ENCODE measurements at regions not wholly inside any gene's neighbourhood (a gene's known extent, or its start where the extent isn't known, plus 50 kb on each side); places are given as distances from the start of the nearest gene placed in this dataset.
"Not testable (repeated sequence)": the region's sequence is repeated elsewhere in the genome, so short reads cannot be mapped to it uniquely, and the experiment has no call there.

DNA sequence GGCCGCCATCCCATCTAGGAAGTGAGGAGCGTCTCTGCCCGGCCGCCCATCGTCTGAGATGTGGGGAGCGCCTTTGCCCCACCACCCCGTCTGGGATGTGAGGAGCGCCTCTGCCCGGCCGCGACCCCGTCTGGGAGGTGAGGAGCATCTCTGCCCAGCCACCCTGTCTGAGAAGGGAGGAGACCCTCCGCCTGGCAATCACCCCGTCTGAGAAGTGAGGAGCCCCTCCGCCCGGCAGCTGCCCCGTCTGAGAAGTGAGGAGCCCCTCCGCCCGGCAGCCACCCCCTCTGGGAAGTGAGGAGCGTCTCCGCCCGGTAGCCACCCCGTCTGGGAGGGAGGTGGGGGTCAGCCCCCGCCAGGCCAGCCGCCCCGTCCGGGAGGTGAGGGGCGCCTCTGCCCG lies 194.2 kb upstream of the FBXL4 start:
- not testable (repeated sequence) for DNase-seq (ENCODE audit: low read depth in 2 of 2)

GRCh38 chr6:99138445-99138844 lies 190.7 kb upstream of the FBXL4 start:
- no peak for DNase-seq (ENCODE audit: low read depth in 2 of 2)

DNA sequence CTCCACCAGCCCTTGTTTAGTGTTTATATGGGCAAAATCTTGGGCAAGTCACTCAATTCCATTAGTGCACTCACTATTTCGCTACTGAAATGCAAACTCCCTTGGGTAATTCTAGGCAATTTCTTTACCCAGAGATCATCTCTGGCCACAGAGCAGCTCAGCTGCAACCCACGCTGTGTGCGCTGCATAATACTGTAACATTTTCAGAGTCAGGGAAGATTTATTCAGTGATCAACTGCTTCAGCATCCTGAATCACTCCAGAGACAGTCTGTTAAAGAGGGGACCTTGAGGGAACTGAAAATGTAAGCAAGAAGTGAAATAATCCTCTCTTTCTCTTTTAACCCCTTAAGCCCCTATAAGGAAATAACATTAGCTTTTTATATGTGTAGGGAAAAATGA lies 189.6 kb upstream of the FBXL4 start:
- DNase-seq (ENCODE audit: low read depth in 2 of 2): no peak

GRCh38 chr6:99136488-99136887 lies 188.7 kb upstream of the FBXL4 start:
- DNase-seq (ENCODE audit: low read depth in 2 of 2): peak in 1 of 2 donors; percentile 1

DNA sequence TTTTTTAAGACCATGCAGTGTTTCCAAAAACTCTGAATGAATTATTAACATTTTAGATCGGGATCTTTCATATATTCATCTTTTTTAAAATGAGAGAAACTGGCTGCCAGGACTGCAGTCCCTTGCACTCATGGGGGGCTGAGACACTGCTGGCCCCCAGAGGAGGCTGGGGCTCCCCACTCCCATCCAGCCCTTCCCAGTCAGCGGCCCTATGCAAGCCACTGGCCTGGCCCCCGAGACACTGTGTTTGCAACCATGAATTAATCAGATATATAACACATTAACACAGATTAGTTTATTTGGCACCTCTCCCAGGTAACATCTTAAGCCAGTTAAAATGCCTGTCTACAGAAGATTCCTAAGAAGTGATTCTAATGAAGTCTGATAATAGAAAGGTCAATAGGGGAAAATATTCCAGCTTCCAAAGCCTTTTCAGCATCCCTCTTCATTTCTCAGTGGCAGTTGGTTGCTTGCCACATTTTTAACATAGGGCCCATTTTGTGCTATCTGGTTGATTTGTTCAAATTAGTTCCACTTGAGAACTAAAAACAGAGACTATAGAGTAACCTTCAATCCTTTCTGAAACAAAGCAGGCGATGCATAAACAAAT lies 184.4 kb upstream of the FBXL4 start:
- no peak for DNase-seq (ENCODE audit: low read depth in 2 of 2)

- DNase-seq (ENCODE audit: low read depth in 2 of 2): no peak
Measured at GRCh38 chr6:99130897-99131873, 183.4 kb upstream of the FBXL4 start.

DNA sequence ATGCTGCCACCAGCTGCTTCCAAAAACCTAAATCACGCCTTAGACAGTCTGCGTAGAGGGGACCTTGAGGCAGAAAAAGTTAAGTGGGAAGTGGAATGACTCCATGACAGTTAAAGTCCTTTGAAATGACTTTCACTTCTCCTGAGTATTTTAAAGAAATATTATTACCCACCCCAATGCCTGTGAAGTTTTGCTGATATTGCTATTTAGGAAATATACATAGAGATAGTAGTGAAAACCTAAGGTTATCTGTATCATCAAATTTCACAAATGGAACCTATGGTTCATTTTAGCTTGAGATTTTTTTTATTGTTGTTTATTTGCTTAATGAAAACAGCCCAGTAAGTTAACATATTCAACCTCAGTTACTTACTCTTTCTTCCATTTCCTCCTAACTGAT lies 182.1 kb upstream of the FBXL4 start:
- DNase-seq (ENCODE audit: low read depth in 2 of 2): no peak

- DNase-seq (ENCODE audit: low read depth in 2 of 2): no peak
Measured at GRCh38 chr6:99121748-99122147, 174.0 kb upstream of the FBXL4 start.

DNA sequence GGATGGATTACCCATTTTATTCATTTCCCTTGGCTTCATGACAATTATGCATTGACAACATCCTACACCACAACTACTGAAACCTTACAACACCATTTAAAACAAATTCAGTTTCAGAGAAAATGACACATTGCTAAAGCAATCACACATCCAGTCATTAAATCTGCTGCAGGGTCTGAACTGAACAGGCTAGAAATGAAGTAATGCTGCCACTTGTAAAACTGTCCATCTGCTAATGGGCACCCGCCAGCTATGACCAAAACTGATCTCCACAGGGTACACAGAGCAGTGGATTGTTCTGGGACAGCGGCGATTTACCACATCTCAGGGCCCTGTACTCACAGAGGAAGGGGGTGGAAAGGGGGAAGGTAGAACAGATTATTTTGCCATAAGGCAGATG lies 172.9 kb upstream of the FBXL4 start:
- DNase-seq (ENCODE audit: low read depth in 2 of 2): no peak

DNA sequence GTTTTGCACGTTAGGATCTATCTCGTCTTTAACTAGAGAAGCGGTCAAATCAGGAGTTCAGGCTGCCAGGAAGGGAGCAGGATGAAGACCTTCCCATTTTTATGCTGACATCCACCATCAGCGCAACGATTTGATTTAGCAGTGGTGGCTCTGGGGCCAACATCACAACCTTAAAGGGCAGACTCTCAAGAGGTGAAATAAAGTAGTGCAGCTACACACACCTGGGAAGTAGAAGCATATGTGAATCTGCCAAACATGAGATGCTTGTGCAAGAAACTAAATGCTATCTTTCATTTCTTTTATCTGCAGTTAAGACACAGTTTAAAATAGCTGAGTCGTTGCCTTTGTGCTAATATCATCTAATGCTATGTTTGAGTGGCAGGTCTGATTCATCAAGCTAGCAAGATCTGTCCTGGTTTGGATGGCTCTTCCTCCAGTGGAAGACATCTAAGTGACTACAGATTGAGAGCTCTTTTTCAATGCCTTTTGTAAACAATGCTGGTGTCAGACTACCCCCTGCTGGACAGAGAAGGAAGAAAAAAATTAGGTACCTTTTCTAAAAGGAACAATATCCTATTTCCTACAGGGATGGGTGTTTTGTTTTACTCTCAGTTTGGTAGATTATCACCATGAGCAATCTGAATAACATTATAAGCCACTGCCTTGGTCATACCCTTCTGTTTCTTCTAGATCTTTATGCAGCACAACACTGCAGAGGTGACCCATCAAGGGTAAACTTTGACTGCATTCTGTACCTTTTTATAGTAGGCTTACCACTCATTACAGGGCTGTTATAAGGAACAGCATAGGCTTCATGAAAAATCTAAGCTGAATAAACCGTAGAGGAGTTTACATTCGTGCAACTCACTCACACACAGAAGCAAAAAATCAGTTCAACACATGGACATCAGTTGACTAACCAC lies 171.6 kb upstream of the FBXL4 start:
- peak; percentile 53 to 63 for DNase-seq (ENCODE audit: low read depth in 2 of 2)

DNA sequence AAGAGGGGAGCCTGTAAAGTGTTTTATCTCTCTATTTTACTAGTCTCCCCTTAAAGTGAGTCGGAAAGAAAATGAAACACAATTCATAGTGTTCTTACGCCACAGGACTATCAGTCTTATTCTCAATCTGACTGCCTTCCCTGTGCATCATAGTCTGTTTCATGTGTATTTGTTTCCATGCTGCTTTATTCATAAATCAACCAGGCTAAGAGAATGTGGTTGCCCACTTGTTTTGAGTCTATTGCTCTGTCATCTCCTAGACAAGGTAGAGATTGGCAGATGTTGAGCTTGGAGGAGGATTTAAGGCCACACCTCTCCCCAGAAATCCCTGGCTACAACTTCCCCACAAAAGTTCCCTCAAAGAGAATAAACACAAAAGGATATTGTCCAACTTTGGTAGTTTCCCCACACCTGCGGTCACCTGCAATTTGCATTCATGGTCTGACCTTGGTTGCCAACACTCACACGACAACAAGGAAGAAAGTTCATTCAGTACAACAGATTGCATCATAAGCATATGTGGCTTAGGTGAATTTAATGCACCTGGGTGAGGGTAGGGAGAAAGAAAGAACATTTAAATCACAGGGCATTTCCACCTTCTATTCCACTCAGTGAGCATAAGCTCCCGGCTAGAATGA lies 167.1 kb upstream of the FBXL4 start:
- DNase-seq (ENCODE audit: low read depth in 2 of 2): no peak

GRCh38 chr6:99111590-99111989 lies 163.8 kb upstream of the FBXL4 start:
- no peak for DNase-seq (ENCODE audit: low read depth in 2 of 2)

DNA sequence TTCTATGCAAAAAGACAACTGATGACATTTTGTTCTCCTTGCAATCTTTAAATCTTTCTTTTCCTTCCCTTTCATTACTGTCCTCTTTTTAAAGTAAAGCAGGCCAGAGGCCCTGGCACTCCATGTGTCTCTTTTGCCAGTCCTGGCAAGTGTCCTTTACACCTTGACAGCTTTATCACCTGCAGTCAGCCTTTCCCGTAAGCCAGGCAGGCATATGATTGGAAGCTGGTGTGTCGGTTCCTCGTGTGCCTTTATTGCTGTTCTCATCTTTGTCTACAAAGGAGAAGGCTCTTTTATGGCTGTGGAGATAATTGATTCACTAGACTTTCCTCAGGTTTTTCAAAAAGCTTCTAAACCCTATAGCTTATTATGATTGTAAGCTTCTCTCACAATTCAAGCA lies 162.3 kb upstream of the FBXL4 start:
- DNase-seq (ENCODE audit: low read depth in 2 of 2): no peak

GRCh38 chr6:99104218-99104617 lies 156.5 kb upstream of the FBXL4 start:
- no peak for DNase-seq (ENCODE audit: low read depth in 2 of 2)

GRCh38 chr6:99099243-99099642 lies 151.5 kb upstream of the FBXL4 start:
- DNase-seq (ENCODE audit: low read depth in 2 of 2): no peak

- no peak for DNase-seq (ENCODE audit: low read depth in 2 of 2)
Measured at GRCh38 chr6:99096170-99096569, 148.4 kb upstream of the FBXL4 start.

- DNase-seq (ENCODE audit: low read depth in 2 of 2): no peak
Measured at GRCh38 chr6:99093456-99094190, 145.9 kb upstream of the FBXL4 start.

DNA sequence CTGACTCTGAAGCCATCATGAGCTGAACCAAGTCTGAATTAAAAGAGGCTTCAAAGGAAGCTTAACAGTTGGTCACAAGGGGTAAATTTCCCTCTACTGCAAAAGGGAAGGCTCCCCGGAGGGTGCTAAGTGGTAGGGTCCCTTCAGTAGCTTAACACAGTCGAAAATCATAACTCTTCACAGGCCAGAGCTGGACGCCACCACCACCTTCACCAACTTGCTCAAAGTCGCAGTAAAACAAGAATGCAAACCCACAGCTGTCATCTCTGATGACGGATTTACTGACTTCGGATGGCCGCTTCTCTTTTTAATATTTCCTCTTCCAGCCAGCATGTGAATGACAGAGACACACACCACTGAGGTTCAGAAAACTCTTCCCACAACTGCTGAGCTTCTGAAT lies 144.7 kb upstream of the FBXL4 start:
- DNase-seq (ENCODE audit: low read depth in 2 of 2): no peak

- DNase-seq (ENCODE audit: low read depth in 2 of 2): no peak
Measured at GRCh38 chr6:99091985-99092384, 144.2 kb upstream of the FBXL4 start.

DNA sequence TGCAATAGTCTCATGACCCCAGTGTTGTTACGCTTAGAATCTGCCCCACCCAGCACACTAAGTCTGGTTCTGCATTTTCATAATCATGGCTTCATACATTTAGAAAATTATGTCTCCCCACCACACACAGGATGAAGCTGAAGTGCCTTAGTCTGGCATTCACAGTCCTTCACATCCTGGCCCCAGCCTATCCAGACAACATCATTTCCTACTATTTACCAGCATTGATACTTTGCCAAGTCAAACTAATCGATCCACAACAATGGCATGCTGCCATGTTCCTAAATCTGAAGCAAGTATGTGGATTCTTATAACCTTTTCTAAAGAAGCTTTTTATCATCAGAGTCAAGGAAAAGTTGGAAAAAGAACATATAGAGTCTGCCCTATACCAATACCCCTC lies 132.4 kb upstream of the FBXL4 start:
- DNase-seq (ENCODE audit: low read depth in 2 of 2): no peak

- no peak for DNase-seq (ENCODE audit: low read depth in 2 of 2)
Measured at GRCh38 chr6:99079058-99079457, 131.3 kb upstream of the FBXL4 start.

Data from lung microvascular endothelial cell (primary cell).